HFF-Myc (cell line): ENCODE measurements at regions not wholly inside any gene's neighbourhood (a gene's known extent, or its start where the extent isn't known, plus 50 kb on each side); places are given as distances from the start of the nearest gene placed in this dataset.

Experiments used
- DNase-seq: peaks from one replicate; pipeline ENCODE4 v3.0.0-alpha.2; 2011; ENCODE audit warnings: low read depth; ENCODE audit errors: extremely low read depth
- H3K4me3 ChIP-seq: replicated peaks from 2 replicates; pipeline ENCODE4 v1.5.1; 2011; ENCODE audit warnings: low read depth, mild to moderate bottlenecking, control low read depth, low read length
- TF ChIP-seq, protein P1 (sequence below): IDR thresholded peaks from 2 replicates; pipeline ENCODE4 v1.5.1; 2012; ENCODE audit warnings: mild to moderate bottlenecking, low read depth, low read length, control low read depth; ENCODE audit errors: missing control alignments

DNA sequence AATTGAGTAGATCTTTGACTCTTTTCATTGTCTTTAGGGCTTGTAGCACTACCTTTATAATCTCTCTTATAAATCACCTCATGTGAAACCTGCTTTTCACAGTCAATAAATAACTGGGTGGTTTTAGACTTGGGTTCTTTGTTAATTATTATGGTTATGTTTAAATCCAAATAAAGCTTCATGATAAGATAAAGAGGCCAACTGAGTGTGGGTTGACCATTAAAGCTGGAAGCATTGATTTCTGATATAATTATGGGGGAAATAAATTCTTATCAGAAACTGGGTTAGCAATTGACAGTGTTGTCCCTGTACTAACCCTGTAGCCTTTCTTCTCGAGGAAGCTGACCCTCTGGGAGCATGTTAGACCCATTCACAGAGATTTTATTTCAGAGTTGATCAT is 384.7 kb upstream of the LCORL start:
- DNase-seq, result no peak
- TF ChIP-seq, protein P1, sequence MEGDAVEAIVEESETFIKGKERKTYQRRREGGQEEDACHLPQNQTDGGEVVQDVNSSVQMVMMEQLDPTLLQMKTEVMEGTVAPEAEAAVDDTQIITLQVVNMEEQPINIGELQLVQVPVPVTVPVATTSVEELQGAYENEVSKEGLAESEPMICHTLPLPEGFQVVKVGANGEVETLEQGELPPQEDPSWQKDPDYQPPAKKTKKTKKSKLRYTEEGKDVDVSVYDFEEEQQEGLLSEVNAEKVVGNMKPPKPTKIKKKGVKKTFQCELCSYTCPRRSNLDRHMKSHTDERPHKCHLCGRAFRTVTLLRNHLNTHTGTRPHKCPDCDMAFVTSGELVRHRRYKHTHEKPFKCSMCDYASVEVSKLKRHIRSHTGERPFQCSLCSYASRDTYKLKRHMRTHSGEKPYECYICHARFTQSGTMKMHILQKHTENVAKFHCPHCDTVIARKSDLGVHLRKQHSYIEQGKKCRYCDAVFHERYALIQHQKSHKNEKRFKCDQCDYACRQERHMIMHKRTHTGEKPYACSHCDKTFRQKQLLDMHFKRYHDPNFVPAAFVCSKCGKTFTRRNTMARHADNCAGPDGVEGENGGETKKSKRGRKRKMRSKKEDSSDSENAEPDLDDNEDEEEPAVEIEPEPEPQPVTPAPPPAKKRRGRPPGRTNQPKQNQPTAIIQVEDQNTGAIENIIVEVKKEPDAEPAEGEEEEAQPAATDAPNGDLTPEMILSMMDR, result no peak
- H3K4me3 ChIP-seq, result no peak overlapping the region

DNA sequence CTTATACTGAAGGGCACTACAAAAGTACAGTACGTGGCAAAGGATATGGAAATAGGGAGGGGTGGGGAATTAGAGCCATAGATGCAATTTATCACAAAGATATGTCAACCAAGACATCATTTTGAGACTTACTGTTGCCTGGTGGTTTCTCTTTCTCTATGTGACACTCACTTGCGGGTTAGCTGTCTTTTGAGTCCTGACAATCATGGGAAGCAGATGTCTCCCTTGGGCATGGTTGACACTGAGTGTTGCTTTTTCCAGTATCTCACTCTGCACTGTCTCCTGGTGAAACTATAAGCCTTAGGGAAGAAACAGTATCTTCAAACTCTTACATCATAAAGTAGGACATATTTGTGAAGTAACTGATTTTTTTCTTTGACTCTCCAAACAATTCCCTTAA is 383.5 kb upstream of the LCORL start:
- no peak overlapping the region for H3K4me3 ChIP-seq
- no peak for DNase-seq
- TF ChIP-seq, protein P1, result no peak

DNA sequence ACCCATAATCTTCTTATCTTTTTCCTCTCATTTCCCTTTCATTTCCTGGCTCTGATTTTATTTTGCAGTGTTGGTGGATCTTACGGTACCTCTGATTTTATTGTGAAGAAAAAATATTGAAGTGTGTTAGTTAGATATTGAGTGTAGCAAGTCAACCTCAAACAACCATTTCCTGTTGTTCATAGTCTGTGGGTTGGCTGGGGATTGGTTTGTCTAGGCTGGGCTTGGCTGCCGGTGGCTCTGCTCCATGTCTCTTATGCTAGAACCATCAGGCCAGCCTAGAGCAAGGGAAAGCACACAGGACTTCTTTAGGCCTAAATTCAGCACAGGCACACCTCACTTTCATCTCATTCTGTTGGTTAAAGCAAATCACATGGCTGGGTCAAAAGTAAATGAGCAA is 383.1 kb upstream of the LCORL start:
- TF ChIP-seq, protein P1, result no peak
- H3K4me3 ChIP-seq, result no peak overlapping the region
- DNase-seq, result no peak

DNA sequence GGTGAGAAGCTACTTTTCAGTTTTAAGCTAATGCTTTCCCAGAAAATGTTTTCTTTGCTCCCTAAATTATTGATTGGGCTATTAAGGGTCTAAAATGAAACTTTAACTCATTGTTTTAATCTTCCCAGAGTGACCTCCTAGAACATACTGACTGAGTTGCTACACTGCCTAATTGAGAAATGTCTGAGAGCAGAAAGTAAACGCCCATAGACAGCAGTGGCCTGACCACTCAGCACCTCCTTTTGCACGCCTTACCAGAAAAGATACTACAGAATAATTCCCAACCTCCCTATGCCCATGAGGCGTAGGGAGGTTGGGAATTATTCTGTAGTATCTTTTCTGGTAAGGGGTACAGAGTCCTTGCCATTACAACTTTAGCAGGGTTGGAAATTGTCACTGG is 381.8 kb upstream of the LCORL start:
- no peak overlapping the region for H3K4me3 ChIP-seq
- TF ChIP-seq, protein P1, result no peak
- DNase-seq, result no peak

DNA sequence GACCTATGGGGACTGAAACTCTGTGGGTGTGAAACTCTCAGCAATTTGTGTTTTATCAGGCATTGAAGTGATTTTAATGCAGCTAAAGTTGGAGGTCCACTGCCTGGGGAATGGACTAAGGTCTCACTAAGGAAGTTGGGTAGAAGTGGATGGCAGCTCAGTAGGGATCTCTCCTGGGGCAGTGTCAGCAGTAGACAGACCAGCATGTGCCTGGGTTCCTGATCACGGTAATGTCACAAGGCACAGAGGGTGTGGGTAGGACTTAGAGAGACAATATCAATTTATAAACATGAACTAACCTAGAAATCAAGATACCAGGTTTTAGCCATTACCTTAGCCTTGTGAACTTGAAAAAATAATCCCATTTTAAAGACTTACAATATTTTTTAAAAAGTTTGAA is 380.3 kb upstream of the LCORL start:
- TF ChIP-seq, protein P1, result no peak
- DNase-seq, result no peak
- no peak overlapping the region for H3K4me3 ChIP-seq

DNA sequence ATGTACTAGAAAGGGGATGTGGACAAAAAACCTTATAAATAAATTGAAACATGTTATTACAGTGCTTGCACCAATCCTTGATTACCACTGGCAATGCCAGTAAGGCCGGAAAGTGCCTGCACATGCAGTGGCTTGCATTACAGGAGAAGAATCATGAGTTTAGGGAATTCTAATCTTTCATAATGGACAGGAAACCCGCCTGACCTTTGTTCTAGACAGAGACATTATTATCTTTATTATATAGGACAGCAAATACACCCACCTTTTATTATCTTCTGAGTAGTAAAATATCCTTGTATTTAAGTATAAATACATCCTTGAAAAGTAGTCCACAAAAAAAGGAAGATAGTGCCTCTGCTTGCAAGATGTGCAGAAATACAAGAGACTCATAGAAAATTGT is 379.9 kb upstream of the LCORL start:
- DNase-seq, result no peak
- TF ChIP-seq, protein P1, result no peak
- no peak overlapping the region for H3K4me3 ChIP-seq

DNA sequence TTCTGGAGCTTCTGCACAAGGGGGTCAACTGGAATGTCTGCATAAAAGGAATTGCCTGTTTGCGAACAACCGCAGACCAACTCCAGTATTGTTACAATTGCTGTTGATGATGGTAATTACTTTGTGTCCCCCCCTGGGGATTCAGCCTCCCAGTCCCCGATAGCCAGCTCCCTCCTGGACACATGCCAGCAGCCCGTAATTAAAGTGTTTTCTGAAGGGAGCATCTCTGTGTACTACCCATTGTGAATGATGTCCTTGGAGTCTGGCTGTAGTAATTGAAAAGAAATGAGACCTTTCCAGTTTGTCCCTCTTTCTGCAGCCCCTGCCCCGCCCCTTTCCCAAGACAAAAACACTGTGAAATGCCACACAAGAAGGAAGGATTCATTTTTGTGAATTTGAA is 377.1 kb upstream of the LCORL start:
- no peak overlapping the region for H3K4me3 ChIP-seq
- TF ChIP-seq, protein P1, result no peak
- no peak for DNase-seq
